ENCODE measurements at regions not wholly inside any gene's neighbourhood (a gene's known extent, or its start where the extent isn't known, plus 50 kb on each side); places are given as distances from the start of the nearest gene placed in this dataset.

GRCh38 chr16:55249936-55250335 lies 74.1 kb upstream of the IRX6 start:
- TF ChIP-seq GATA2 (IDR thresholded peaks at IDR 0.05; ENCODE audit: low read depth, low read length) (no peak), GATA3 (IDR thresholded peaks at IDR 0.05; ENCODE audit: low read depth, low read length) (no peak)

Data from SH-SY5Y (cell line).